KG1 (cell line): ENCODE measurements at regions not wholly inside any gene's neighbourhood (a gene's known extent, or its start where the extent isn't known, plus 50 kb on each side); places are given as distances from the start of the nearest gene placed in this dataset.
"Not testable (repeated sequence)": the region's sequence is repeated elsewhere in the genome, so short reads cannot be mapped to it uniquely, and the experiment has no call there.

Experiments
- DNase-seq: peaks from one replicate; lab custom pipeline; 2025; lab: John Stamatoyannopoulos, UW

- DNase-seq = no peak
These were observed 266.1 kb downstream of the SPRY2 start for GRCh38 chr13:80074811-80075210.

DNA sequence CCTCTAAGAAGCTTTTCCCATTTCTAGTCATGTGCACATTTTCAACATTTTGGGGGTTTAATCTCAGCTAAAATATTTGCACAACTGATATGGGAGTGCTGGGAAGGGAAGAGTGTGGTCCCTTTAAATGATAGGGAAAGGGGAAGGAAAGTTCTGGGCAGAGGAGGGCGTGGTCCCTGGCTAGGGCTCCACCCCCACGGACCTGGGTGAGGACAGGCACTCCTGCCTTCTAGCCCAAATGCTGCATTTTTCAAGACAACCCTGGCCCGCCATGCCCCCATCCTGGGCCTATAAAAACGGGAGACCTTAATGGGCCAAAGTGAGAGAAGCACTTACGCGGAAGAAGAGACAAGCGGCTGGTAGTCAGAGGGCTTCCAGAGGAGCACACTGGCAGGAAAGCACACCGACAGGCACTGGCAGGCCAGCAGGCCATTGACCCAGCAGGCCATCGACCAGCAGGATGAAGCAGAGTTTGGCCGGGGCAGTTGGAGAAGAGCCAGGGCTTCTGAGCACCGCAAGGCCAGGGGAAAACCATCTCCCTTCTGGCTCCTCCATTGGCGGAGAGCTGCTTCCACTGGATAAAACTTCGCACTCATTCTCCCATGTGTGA lies 266.7 kb downstream of the SPRY2 start:
- DNase-seq = no peak

DNA sequence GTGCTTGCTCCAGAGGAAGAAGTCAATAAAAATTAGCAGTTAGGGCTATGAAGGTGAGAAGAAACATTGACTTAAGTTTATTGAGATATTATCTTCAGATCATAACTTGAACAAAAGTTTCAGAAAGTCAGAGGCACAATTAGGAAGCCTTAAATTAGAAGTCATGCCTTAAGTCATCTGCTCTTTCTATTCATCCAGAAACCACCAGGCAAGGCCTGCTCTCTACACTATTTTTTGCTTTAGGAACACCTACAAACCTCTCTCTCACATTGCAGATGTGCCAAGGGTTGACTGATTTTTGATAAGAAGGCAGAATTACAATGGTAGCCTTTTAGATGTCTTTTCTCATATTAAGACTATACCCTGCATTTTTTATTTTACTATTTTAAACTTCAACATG lies 268.7 kb downstream of the SPRY2 start:
- DNase-seq = no peak

DNA sequence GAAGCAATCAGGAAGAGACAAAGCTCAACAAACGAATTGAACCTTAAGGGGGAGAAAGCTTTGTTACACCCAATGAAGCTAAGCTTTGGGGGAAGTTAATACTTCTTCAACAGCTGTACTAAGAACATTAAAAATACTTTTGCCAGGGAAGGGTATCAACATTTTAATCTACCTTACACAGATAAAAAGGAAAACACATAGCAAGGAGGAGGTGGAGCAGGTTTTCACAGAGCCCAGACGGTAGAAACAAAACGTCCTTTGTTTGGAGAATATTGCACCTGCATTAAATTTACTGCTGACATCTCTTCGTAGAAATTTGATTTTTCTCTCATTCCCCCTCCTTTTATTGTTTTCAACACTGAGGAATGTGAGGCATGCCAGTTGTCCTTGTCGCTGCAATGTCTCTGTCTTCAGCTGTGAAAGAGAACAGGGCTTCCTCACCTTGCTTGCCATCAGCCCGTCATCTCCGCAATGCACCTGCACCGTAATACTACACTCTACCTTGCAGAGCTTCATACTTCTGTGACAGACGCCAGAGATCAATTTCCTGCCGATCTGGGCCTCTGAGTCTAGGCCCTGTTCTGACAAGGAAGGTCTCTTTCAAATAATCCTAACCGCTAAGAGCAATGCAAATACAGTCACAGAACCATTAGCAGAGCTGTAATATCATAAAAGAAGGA lies 270.8 kb downstream of the SPRY2 start:
- no peak for DNase-seq

GRCh38 chr13:80069374-80069773 lies 271.6 kb downstream of the SPRY2 start:
- DNase-seq = no peak

- DNase-seq = no peak
These were observed 274.9 kb downstream of the SPRY2 start for GRCh38 chr13:80065996-80066395.

GRCh38 chr13:80062416-80062815 lies 278.5 kb downstream of the SPRY2 start:
- DNase-seq = not testable (repeated sequence)

DNA sequence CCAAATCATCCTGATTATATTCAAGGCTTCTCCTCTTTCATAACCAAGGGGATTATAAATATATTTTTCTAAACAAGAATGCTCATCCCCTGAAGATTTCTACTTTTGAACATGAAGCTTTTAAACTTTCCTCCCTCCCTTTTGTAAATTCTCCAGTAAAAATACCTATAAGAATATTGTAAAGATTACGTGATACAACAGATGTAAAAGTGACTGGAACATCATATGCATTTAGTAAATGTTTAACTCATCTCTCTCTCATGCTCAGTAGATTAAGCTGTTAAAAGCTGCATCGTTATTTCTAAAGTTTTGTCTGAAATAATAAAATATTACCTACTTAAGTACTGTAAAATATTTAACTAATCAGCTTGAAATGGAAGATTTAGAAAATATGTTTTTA lies 281.1 kb downstream of the SPRY2 start:
- no peak for DNase-seq

DNA sequence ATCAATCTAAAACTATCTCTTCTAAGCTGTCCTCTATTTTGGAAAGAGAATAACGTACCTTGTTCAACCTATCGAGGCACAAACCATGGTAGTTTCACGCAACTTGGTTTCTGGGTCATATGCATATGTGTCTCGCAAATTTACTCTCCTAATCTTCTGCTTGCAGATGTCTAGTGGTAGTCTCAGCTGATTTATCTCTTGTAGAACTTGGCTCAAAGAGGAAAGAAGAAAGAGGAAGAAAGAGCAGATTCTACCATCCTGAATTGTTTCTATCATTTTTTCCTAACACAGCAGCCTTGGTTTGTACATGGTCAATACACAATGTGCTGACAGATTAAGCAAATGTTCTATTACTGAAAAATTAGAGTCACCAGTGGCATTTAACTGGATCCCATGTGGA lies 282.3 kb downstream of the SPRY2 start:
- no peak for DNase-seq

- DNase-seq = no peak
These were observed 285.1 kb downstream of the SPRY2 start for GRCh38 chr13:80055847-80056246.

- DNase-seq = no peak
These were observed 286.1 kb downstream of the SPRY2 start for GRCh38 chr13:80054806-80055205.

GRCh38 chr13:80052286-80052685 lies 288.6 kb downstream of the SPRY2 start:
- no peak for DNase-seq

- no peak for DNase-seq
These were observed 290.7 kb downstream of the SPRY2 start for GRCh38 chr13:80050252-80050651.

- DNase-seq = peak; percentile 72
These were observed 292.1 kb downstream of the SPRY2 start for GRCh38 chr13:80048802-80049201.

GRCh38 chr13:80048030-80048429 lies 292.9 kb downstream of the SPRY2 start:
- no peak for DNase-seq

DNA sequence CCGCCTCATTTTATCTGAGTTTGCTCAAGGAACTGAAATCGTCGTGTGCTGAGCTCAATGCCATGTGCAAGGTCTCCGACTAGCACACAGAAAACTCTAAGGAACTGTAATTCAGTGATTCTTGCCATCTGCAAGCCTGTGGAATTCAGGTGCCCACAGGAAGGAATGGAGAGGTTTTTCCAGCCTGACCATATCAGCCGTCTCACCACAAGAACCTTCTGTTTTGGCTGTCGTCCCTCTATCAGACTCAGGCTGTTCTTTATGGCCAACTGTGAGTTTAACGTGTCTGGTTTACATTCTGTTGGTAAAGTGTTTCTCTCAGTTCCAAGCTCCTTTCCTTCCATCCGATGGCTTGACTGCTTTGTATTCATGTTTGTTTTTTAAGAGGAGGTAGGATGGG lies 293.5 kb downstream of the SPRY2 start:
- no peak for DNase-seq

DNA sequence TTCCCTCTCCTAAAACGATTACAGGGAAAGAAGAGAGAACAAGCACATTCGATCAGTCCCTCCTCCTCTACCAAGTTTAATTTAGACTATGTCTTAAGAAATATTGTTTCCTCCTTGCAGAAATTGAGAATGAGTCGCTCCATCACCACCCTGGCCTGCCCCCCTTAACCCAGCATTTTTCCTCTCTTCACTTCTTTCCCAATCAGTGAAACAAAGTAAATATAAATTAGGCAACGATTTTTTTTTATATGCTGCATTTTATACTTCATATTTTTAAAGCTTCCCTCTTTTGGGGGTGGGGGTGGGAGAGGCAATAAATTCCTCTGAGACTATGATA lies 300.0 kb downstream of the SPRY2 start:
- no peak for DNase-seq

- DNase-seq = no peak
These were observed 300.5 kb downstream of the SPRY2 start for GRCh38 chr13:80040196-80040980.

DNA sequence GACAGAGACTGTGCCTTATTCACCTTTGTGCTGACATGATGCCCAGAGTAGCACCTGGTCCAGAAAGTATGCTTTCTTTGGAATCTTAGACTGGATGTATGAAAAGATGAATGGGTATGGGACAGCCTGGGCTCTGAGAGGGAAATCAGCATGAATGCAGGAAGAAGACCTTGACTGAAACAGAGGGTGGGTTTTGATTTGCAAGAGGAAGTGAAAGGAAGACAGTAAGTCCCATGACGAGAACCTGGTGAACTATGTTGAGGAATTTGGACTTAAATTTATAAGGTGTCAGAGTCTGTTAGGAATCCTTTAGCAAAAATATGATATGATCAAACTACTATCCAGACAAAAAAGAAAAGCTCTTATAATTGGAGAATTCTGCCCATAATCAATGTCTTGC lies 301.9 kb downstream of the SPRY2 start:
- DNase-seq = no peak

- no peak for DNase-seq
These were observed 302.6 kb downstream of the SPRY2 start for GRCh38 chr13:80038371-80038770.

GRCh38 chr13:80037505-80037888 lies 303.4 kb downstream of the SPRY2 start:
- no peak for DNase-seq

- peak; percentile 60 for DNase-seq
These were observed 304.0 kb downstream of the SPRY2 start for GRCh38 chr13:80036845-80037504.

DNA sequence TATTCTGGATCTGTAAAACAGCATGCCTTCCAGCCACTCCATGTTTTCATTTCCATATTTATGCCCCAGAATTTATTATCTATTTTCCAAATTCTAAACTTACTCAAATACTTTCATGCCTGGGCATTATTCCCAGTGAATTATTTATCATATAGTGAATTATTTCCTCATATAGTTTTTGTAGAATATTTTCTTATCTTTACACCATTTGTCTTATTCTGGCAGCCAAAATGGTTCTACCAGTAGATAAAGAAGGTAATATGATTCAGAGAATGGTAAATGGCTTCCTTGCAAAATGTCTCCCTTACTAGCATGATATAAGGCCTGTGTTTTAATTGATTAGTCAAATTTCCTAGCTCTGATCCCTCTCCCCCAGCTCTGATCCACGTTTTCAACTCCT lies 305.8 kb downstream of the SPRY2 start:
- no peak for DNase-seq
